Erythroblast (primary cell): ENCODE measurements at regions not wholly inside any gene's neighbourhood (a gene's known extent, or its start where the extent isn't known, plus 50 kb on each side); places are given as distances from the start of the nearest gene placed in this dataset.
A peak's percentile ranks its signal among the peaks of the same experiment; 100 is the strongest.
"Not testable (repeated sequence)": the region's sequence is repeated elsewhere in the genome, so short reads cannot be mapped to it uniquely, and the experiment has no call there.

Experiments used
- DNase-seq, 2 experiments: peaks; one replicate each; lab custom pipeline; 2025; lab: John Stamatoyannopoulos, UW
- GATA1 ChIP-seq: IDR thresholded peaks from 2 replicates; pipeline ENCODE4 v1.6.1; 2011; ENCODE audit warnings: low read depth, mild to moderate bottlenecking, control low read depth, low read length, moderate library complexity
- POLR2A ChIP-seq: IDR thresholded peaks from 2 replicates; pipeline ENCODE4 v1.6.1; 2011; ENCODE audit warnings: mild to moderate bottlenecking, low read length

DNA sequence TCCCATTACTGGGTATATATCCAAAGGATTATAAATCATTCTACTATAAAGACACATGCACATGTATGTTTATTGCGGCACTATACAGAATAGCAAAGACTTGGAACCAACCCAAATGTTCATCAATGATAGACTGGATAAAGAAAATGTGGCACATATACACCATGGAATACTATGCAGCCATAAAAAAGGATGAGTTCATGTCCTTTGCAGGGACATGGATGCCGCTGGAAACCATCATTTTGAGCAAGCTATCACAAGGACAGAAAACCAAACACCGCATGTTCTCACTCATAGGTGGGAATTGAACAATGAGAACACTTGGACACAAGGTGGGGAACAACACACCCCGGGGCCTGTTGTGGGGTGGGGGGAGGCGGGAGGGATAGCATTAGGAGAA, 57.0 kb upstream of the NEUROD1 start:
- not testable (repeated sequence) for DNase-seq

GRCh38 chr2:181738074-181738473, 57.8 kb upstream of the NEUROD1 start:
- TF ChIP-seq GATA1 (no peak), POLR2A (no peak)
- peak; percentile 15 to 25 for DNase-seq

GRCh38 chr2:181738563-181738962, 58.2 kb upstream of the NEUROD1 start:
- TF ChIP-seq POLR2A (no peak), GATA1 (no peak)
- no peak for DNase-seq

GRCh38 chr2:181741756-181742155, 61.4 kb upstream of the NEUROD1 start:
- no peak for DNase-seq

DNA sequence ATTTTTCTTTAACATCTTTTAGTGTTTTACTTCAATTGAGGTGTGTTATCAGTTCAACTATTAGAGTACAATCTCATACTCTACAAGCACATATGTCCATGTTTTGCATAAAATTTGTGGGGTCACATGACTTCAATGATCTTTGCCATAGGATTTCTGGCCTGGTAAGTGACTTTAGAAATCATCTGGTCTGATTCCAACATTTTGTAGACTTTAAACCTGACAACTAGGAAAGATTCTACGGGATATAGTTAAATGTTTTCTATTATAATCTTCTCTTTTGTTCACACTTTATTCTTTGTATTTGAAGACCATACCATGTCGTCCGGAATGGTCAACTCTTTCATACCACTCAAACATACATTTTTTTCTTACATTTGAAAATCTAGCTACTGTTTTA, 62.0 kb upstream of the NEUROD1 start:
- no peak for DNase-seq
- TF ChIP-seq POLR2A (no peak), GATA1 (no peak)

More at GRCh38 chr2:181741756-181742155, 61.4 kb upstream of the NEUROD1 start:
- TF ChIP-seq POLR2A = no peak
- no peak for TF ChIP-seq GATA1

DNA sequence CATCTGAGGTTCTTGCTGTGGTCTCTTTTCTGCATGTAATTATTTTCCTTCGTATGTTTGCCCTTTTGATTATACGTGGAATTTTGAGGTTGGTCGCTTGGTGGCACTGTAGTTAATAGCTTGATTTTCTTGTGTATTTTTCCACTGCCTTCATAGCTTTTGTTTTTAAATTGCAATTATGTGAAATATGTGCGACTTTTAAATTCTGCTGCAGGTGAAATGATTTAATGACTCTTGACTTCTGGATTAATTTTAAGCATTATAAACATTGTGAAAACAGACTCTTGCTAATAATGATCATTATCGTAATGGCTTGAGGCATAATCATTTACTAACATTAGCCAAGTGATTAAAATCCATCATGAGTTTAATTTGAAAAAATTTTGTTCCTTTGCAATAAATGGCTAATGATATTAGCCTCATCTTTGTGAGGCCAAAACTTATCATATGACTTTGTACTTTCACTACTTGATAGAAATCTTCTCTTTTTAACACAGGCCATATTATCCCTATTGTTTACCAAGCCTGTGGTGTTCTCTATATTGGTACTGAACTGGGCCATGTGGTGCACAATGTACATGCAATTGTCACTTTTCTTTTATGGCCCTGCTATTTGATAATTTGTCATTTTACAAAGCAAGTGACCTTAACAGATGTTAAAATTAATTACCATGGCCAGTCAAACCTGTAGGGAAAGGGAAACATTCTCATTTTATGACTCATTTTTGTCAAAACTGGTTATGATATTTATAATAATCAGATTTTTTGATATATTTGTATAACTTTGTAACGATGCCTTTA, 62.8 kb upstream of the NEUROD1 start:
- TF ChIP-seq POLR2A (no peak), GATA1 (no peak)
- peak; percentile 57 to 71 for DNase-seq

DNA sequence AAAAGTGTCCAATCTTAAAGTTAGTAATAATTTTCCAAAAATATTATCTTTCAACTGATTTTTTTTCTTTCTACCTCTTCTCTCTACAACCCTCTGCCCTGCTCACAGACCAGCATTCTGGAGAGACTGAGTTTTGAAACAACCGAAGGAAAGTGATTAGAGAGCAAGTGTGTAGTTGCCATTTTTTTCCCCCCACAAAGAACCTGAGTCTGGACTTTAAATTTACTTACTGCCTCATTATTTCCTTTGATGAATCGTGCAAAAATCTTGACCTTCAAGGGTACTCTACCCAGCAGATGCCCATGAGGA, 63.4 kb upstream of the NEUROD1 start:
- DNase-seq = no peak
- no peak for TF ChIP-seq GATA1
- no peak for TF ChIP-seq POLR2A

DNA sequence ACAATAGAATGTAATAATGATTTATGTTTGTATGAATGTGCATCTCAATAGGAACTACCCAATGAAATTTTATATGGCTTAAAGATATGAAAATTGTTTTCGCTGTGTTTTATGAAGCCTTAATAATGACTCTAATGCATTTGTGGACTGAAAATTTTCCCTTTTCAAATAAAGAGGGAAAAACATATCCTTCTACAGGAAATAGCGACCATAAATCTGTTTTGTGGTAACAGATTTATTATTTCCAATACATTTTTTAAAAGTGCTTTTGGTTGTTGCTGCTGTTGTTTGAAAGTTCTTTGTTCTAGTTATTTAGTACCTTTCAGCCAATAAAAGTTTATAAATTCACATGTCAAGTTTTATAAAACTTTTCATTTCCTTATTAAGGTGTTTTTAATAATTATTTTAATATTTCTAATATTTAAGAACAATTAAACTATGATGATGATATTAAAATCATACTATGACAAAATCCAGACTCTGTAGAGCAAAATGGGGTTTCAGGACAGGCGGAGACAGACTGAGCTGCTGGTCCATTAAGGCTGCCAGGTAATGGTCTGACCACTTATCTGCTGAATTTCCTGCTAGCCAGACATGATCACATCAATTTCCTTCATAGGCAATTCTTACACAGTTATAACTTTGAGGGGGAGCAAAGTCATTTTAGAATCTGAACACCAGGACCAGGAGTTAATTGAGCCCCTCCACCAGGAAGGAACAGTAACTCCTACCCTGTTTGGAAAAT, 65.7 kb upstream of the NEUROD1 start:
- DNase-seq = no peak
- TF ChIP-seq GATA1 = no peak
- TF ChIP-seq POLR2A = no peak

GRCh38 chr2:181746844-181747243, 66.5 kb upstream of the NEUROD1 start:
- DNase-seq = no peak
- TF ChIP-seq POLR2A (no peak), GATA1 (no peak)

DNA sequence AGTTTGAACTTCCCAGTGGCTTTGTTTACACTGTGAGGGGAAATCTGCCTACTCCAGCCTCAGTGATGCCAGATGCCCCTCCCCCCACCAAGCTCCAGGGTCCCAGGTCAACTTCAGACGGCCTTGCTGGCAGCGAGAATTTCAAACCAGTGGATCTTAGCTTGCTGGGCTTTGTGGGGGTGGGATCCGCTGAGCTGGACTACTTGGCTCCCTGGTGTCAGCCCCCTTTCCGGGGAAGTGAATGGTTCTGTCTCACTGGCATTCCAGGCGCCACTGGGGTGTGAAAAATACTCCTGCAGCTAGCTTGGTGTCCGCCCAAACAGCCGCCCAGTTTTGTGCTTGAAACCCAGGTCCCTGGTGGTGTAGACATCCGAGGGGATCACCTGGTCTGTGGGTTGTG, 70.0 kb upstream of the NEUROD1 start:
- DNase-seq = no peak
- no peak for TF ChIP-seq GATA1
- no peak for TF ChIP-seq POLR2A

- DNase-seq = no peak
- TF ChIP-seq POLR2A (no peak), GATA1 (no peak)
These were observed 71.1 kb upstream of the NEUROD1 start for GRCh38 chr2:181751266-181752030.

DNA sequence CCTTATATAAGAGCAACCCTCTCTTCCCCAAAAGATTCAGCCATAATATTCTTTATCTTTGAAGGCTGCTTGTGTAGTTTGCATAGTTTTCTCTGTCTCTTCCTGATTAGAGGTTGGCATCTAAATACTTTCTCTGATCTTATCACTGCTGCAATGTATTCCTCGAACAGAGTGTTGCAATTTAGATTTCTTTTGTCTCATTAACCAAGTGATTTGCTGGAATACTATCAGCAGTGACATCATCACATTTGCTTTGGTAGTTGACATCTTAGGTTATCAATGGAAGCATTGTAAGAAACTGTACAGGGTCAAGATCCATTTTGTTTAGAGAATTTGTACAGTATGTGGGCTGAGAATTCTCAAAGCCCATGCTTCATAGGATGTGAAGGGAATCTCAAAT, 72.0 kb upstream of the NEUROD1 start:
- peak in 1 of 2 experiments; percentile 41 for DNase-seq
- TF ChIP-seq POLR2A (no peak), GATA1 (no peak)

- no peak for DNase-seq
- no peak for TF ChIP-seq GATA1
- no peak for TF ChIP-seq POLR2A
These were observed 73.4 kb upstream of the NEUROD1 start for GRCh38 chr2:181753686-181754085.

GRCh38 chr2:181754105-181754504, 73.8 kb upstream of the NEUROD1 start:
- no peak for DNase-seq
- TF ChIP-seq POLR2A = no peak
- no peak for TF ChIP-seq GATA1
